ENCODE measurements at regions not wholly inside any gene's neighbourhood (a gene's known extent, or its start where the extent isn't known, plus 50 kb on each side); places are given as distances from the start of the nearest gene placed in this dataset.

DNA sequence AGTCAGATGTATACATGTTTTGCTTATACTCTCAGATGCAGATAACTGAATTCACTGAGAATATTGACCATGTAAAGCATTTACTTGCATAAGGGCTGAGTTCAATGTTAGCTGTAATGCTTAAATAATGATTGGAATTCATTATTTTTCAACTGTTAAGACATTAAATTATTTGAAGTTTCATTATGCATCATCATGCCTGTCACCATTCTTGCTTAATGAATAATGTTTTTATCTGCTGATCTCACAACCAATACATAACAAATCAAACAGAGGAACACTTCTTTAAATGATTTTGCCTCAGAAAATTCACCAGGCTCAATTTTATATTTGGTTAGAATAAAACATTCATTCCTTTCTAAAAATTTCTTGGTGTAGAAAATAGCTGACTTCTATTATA is 233.4 kb downstream of the GPR37 start (continued):
- TF ChIP-seq, protein P1, sequence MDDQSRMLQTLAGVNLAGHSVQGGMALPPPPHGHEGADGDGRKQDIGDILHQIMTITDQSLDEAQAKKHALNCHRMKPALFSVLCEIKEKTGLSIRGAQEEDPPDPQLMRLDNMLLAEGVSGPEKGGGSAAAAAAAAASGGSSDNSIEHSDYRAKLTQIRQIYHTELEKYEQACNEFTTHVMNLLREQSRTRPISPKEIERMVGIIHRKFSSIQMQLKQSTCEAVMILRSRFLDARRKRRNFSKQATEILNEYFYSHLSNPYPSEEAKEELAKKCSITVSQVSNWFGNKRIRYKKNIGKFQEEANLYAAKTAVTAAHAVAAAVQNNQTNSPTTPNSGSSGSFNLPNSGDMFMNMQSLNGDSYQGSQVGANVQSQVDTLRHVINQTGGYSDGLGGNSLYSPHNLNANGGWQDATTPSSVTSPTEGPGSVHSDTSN (IDR thresholded peaks at IDR 0.05): no peak
- TF ChIP-seq TFCP2L1 (CRISPR knock-in tag; IDR thresholded peaks at IDR 0.05): no peak

DNA sequence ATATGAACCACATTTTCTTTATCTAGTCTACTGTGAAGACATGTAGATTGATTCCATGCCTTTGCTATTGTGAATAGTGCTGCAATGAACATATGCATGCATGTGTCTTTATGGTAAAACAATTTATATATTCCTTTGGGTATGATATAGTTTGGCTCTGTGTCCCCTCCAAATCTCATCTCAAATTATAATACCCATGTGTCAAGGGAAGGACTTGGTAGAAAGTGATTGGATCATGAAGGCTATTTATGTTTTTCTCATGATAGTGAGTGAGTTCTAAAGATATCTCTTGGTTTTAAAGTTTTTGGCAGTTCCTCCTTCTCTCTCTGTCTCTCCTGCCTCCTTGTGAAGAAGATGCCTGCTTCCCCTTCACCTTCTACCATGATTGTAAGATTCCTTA is 248.7 kb downstream of the GPR37 start:
- ATAC-seq (no peak), DNase-seq (ENCODE audit: low read depth in 1 of 2, low spot score in 1 of 2) (no peak), FAIRE-seq (no peak)
- POLR2A ChIA-PET: no interaction called here
- Histone ChIP-seq H3K27ac (no peak overlapping the region), H3K9me3 (no peaks in the 10 kb centered on the region), H3K4me3 (no peak overlapping the region), H3K4me2 (no peak overlapping the region), H3K4me1 (no peaks in the 10 kb centered on the region)
- no peak for TF ChIP-seq FOSL2 (IDR thresholded peaks at IDR 0.05)
- no peak for TF ChIP-seq FOSL2 (CRISPR knock-in tag; IDR thresholded peaks at IDR 0.05)
- TF ChIP-seq, protein P2, sequence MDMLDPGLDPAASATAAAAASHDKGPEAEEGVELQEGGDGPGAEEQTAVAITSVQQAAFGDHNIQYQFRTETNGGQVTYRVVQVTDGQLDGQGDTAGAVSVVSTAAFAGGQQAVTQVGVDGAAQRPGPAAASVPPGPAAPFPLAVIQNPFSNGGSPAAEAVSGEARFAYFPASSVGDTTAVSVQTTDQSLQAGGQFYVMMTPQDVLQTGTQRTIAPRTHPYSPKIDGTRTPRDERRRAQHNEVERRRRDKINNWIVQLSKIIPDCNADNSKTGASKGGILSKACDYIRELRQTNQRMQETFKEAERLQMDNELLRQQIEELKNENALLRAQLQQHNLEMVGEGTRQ (IDR thresholded peaks at IDR 0.05): no peak
- TF ChIP-seq, protein P3, sequence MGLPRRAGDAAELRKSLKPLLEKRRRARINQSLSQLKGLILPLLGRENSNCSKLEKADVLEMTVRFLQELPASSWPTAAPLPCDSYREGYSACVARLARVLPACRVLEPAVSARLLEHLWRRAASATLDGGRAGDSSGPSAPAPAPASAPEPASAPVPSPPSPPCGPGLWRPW (IDR thresholded peaks at IDR 0.05): no peak
- TF ChIP-seq CBX2 (IDR thresholded peaks at IDR 0.05; ENCODE audit: borderline replicate concordance, low read depth): no peak
- no peak for TF ChIP-seq MYC (IDR thresholded peaks at IDR 0.05; ENCODE audit: borderline replicate concordance, low read length)
- TF ChIP-seq HEYL (CRISPR knock-in tag; IDR thresholded peaks at IDR 0.05): no peak
- no peak for TF ChIP-seq ZNF302 (CRISPR knock-in tag; IDR thresholded peaks at IDR 0.05)
- TF ChIP-seq EHF (CRISPR knock-in tag; IDR thresholded peaks at IDR 0.05): no peak
- TF ChIP-seq TFCP2L1 (CRISPR knock-in tag; IDR thresholded peaks at IDR 0.05): no peak
- TF ChIP-seq HOXB13 (CRISPR knock-in tag; IDR thresholded peaks at IDR 0.05; ENCODE audit: low read depth): no peak
- TF ChIP-seq, protein P4, sequence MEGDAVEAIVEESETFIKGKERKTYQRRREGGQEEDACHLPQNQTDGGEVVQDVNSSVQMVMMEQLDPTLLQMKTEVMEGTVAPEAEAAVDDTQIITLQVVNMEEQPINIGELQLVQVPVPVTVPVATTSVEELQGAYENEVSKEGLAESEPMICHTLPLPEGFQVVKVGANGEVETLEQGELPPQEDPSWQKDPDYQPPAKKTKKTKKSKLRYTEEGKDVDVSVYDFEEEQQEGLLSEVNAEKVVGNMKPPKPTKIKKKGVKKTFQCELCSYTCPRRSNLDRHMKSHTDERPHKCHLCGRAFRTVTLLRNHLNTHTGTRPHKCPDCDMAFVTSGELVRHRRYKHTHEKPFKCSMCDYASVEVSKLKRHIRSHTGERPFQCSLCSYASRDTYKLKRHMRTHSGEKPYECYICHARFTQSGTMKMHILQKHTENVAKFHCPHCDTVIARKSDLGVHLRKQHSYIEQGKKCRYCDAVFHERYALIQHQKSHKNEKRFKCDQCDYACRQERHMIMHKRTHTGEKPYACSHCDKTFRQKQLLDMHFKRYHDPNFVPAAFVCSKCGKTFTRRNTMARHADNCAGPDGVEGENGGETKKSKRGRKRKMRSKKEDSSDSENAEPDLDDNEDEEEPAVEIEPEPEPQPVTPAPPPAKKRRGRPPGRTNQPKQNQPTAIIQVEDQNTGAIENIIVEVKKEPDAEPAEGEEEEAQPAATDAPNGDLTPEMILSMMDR (IDR thresholded peaks at IDR 0.05): no peak
- no peak for TF ChIP-seq TP53 (CRISPR knock-in tag; IDR thresholded peaks at IDR 0.05)
- CTCF ChIA-PET: no interaction called here

DNA sequence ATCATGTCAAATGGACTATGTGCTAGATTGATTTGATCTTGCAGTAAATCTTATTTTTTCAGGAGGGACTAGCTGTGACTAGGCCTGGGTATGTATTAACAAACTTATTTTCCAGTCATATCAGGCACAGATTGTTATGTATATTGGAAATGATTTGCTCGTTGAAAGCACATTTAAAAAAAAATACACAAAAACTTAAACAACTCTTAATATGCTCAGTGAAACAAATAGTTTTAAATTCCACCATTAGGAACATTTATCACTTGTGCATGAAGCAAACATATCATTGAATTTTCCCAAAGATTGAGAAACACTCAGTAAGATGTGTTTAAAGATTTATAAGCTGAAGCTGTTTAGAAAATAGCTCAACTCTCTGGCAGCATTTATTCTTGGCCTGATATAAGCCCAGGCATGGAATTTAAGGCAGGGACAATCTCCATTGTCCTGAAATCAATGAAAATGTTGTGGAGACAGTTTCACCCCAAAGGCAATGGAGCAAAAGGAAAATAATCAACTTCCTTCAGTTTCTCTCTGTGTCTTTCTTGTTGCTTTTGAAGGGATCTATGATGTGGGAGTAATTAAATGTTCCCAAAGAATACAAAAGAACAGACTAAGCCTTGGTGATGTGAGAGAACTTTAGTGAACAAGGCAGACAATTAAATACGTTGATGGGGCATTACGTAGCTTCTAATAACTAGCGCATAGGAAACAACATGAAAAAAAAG is 250.3 kb downstream of the GPR37 start:
- POLR2A ChIA-PET: no interaction called here
- no peak overlapping the region for H3K4me3 ChIP-seq
- TF ChIP-seq, protein P5, sequence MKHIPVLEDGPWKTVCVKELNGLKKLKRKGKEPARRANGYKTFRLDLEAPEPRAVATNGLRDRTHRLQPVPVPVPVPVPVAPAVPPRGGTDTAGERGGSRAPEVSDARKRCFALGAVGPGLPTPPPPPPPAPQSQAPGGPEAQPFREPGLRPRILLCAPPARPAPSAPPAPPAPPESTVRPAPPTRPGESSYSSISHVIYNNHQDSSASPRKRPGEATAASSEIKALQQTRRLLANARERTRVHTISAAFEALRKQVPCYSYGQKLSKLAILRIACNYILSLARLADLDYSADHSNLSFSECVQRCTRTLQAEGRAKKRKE (CRISPR knock-in tag; IDR thresholded peaks at IDR 0.05; ENCODE audit: low read depth): no peak
- no peaks in the 10 kb centered on the region for H3K4me1 ChIP-seq
- FAIRE-seq (no peak), ATAC-seq (no peak), DNase-seq (ENCODE audit: low read depth in 1 of 2, low spot score in 1 of 2) (no peak)
- WGBS (ENCODE audit: missing lambda C conversion rate): 60% methylated on average over 4 of the region's 4 CpGs
- H3K4me2 ChIP-seq: no peak overlapping the region
- no peaks in the 10 kb centered on the region for H3K9me3 ChIP-seq
- CTCF ChIA-PET: no interaction called here
- H3K27ac ChIP-seq: no peak overlapping the region

DNA sequence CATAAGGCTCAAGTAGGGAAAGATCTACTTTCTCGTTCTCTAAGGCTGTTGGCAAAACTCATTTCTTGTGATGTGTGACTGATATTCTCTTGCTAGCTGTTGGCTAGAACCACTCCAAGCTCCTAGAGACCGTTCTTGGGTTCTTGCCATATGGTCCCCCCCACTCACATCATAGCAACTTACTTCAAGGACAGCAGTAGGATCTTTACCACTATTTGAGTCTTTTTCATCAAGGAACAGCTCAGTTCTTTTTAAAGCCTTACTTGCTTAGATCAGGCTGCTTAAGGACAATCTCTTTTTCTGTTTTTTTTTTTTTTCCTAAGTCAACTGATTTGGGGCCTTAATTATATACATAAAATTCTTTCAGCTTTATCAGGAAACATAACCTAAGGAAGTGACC is 251.1 kb downstream of the GPR37 start:
- FAIRE-seq: no peak
- H3K4me3 ChIP-seq: no peak overlapping the region
- no peak for ATAC-seq
- TF ChIP-seq HOXB13 (CRISPR knock-in tag; IDR thresholded peaks at IDR 0.05; ENCODE audit: low read depth) (no peak), KDM1A (IDR thresholded peaks at IDR 0.05; ENCODE audit: low read depth) (no peak)
- CTCF ChIA-PET: no interaction called here
- no peaks in the 10 kb centered on the region for H3K9me3 ChIP-seq
- POLR2A ChIA-PET: no interaction called here
- H3K27ac ChIP-seq: no peak overlapping the region
- H3K4me1 ChIP-seq: no peaks in the 10 kb centered on the region
- H3K4me2 ChIP-seq: no peak overlapping the region
- DNase-seq (ENCODE audit: low read depth in 1 of 2, low spot score in 1 of 2): no peak
- WGBS (ENCODE audit: missing lambda C conversion rate): 38% methylated on average over 2 of the region's 2 CpGs

All from A549 (cell line).